Stimulated activated CD4-positive, alpha-beta T cell treated with anti-CD3 and anti-CD28 coated beads, Interleukin-12 subunit alpha, Interleukin-12 subunit beta, amount 100 ng/mL, for 4 hours (primary cell): ENCODE measurements at regions not wholly inside any gene's neighbourhood (a gene's known extent, or its start where the extent isn't known, plus 50 kb on each side); places are given as distances from the start of the nearest gene placed in this dataset.

Experiments
- DNase-seq: peaks from one replicate; pipeline ENCODE4 v3.0.0-alpha.2; 2020

DNA sequence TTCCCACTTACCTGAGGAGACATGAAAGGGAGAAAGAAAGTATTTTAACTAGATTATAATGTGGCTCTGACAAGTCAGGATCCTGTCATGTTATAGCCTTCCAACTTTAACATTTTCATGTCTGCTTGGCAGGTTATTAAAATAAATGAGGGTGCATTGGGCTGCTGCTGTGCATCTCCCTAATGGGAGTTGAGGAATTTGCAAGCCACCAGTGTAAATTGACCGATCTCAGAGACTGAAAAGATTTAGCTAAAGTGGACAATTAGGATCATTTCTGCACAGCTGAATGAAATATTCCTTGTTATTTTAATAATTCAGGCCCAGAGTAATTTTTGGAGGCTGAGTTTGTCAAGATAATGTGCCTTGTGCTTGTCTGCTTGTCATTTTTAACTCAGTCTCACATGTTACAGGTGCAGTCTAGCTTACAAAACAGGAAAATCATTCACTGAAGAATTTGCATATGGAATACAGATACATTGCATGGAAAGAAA, 366.3 kb upstream of the ADAMTS16 start:
- DNase-seq, result no peak

DNA sequence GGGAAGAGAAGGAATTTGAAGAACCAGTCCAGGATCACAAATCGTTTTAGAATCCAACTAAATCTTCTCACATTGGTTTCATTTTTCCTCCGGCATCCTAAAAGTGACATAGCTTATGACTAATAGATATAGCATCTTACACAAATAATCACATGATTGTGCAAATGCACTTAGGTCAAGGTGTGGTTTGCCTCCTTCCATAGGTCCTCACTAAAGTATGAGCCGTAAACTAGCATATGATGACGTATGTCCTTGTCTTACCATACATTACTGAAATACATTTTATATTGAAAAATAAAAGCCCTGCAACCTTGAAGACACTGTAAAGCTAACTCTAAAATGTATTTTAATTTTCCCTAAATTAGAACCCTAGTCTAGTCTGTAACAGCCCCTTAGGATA, 362.7 kb upstream of the ADAMTS16 start:
- no peak for DNase-seq

DNA sequence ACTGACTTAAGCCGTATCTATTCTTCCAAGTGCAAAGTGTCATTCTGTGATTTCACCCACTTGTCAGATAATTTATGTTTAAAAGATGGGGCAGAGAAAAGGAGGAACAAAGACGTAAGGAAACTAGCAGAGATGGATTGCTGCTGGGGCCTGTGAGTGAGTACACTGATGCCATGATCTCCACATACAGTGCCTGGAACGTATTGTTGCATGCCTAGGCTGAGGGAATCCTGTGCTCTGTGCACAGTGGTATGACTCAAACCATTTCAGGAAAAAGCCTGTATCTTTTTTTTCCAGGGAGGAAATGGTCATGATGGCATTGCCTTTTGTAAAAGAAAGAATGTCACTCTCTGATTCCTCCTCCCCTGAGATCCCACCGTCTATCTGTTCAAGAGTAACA, 359.5 kb upstream of the ADAMTS16 start:
- no peak for DNase-seq

DNA sequence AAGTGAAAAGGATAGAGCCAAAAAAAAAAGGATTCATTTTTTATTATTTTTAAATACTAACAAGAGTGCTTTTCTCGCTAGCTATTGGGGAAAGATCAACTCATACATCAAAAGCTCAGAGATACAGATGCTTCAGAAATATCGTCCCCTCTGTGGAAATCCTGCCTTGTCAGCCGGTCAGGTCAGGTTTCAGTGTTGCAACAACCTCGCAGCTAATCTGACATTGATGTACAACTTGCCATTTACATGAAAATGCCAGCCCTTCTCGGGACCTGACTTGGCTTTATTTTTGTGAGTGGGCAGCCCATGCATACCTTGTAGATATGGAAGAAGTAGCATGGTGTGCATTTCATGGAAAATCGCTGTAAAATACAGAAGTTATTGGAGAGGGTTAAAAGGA, 358.8 kb upstream of the ADAMTS16 start:
- DNase-seq, result no peak

- DNase-seq, result no peak
Measured at GRCh38 chr5:4785971-4786370, 354.2 kb upstream of the ADAMTS16 start.

DNA sequence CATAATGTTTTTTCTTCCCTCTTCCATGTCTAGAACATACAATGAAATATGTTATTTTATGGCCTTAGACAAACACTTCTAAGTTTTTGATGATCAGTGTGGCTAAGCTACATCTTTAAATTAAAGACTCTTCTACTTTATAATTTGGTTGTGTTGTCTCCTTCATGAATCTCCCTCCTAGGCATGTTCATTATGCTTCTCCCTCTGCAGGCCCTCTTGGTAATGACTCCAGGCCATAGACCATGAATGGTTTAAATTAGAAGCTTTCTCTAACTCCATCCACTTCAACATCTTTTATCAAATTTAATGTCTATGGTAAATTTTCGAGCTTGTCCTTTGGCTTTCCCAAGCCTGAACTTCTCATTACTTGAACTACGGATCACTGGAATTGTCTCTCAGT, 342.7 kb upstream of the ADAMTS16 start:
- no peak for DNase-seq

DNA sequence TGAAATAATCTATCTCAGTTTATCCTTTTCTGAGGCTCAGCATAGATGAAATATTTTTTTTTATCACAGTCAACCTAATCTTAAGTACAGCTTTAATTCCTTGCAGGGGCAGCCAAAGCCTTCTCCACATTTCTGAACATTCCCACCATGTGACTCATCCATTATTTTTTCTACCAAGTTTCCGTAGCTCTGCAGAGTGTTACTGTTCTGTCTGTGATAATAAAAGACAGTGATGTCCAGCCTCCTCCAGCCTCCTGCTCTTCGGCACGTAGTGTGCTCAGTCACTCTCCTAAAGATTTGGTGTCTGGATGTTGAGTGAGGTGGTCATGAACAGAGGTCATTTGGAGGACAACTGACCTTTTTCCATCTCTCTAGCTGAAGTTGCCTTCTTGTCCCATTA, 338.1 kb upstream of the ADAMTS16 start:
- no peak for DNase-seq

- DNase-seq, result no peak
Measured at GRCh38 chr5:4804691-4805360, 335.3 kb upstream of the ADAMTS16 start.

- DNase-seq, result no peak
Measured at GRCh38 chr5:4815002-4815401, 325.1 kb upstream of the ADAMTS16 start.

DNA sequence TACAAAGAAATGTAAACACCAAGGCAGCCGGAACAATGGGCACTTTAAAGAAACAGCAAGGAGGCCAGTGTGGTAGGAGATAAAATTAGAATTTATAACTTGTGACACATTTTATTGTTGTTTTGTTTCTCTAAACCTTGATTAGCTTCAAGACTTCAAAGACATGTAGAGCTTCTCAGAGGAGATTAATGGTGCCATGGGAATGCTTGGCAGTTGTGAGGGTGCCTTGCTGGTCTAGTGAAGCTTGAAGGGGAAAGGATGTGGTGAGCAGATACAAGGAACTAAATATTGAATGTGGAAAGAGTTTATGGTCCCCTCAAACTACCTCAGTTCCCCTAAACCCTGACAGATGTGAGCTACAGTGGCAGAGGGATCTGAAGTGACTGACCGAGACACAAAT, 322.4 kb upstream of the ADAMTS16 start:
- DNase-seq, result no peak

- no peak for DNase-seq
Measured at GRCh38 chr5:4831325-4831724, 308.8 kb upstream of the ADAMTS16 start.

- no peak for DNase-seq
Measured at GRCh38 chr5:4832471-4832870, 307.7 kb upstream of the ADAMTS16 start.

DNA sequence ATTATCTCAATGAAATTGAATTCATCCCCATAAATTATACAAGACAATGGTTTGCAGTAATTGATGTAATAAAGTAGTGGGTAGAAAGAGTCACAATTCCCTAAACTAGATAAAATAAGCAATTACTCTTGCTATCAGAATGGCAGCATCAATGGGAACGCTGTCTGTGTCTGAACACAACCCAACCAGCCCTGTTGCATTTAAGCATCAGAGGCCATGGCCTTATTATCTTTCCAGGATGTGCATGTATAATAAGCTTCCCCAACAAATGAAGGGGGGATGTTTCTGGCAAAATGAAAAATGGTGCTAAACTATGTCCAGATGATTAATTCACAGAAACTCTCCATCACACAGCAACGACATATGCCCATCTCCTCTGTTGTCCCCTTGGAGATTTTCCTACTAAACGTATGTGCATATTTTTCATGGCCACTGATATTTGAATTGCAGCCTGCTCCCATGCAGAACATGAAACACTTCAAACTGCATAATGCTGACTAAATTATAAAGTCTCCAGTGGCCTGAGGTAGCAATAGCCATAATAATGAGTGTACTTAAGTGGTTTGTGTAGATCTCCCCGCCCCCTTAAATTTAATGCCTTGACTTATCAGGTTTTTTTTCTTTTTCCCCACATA, 306.9 kb upstream of the ADAMTS16 start:
- no peak for DNase-seq

GRCh38 chr5:4837489-4838058, 302.6 kb upstream of the ADAMTS16 start:
- no peak for DNase-seq

- DNase-seq, result no peak
Measured at GRCh38 chr5:4845221-4845620, 294.9 kb upstream of the ADAMTS16 start.

DNA sequence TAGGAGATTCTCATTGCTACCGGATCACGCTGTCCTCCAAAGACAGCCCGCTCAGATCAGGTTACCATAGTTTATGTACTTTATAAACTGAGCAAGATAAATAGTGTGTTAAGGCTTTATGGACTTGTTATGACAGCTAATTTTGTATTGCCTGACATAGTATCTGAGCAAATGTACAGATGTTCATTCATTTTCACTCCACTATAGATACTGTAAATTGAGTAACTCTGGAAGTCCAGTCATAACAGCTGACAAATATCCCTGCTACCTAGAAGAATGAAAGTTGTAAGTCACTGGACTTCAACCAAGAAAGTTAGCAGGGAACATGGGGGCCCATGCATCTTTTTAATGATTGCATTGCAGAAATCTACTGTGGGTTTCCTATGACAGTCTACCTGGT, 292.4 kb upstream of the ADAMTS16 start:
- DNase-seq, result no peak

GRCh38 chr5:4855036-4855435, 285.1 kb upstream of the ADAMTS16 start:
- DNase-seq, result no peak

DNA sequence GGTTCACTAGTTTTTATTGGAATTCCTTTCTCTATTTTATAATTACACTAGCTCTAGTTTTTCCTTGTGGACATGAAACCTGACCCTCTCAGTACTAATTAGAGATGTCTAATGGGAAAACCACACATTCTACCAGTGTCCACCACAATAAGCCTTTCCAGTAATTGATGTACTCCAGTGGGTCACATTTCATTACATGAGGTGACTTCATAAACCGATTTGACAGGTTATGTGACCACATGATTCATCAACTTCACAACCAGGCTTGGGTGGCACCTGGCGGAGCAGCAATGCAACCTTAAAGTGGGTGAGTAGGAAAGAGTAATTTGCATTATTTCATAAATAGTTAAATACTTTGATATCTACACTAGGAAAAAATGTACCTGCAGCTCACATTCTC, 284.2 kb upstream of the ADAMTS16 start:
- no peak for DNase-seq

DNA sequence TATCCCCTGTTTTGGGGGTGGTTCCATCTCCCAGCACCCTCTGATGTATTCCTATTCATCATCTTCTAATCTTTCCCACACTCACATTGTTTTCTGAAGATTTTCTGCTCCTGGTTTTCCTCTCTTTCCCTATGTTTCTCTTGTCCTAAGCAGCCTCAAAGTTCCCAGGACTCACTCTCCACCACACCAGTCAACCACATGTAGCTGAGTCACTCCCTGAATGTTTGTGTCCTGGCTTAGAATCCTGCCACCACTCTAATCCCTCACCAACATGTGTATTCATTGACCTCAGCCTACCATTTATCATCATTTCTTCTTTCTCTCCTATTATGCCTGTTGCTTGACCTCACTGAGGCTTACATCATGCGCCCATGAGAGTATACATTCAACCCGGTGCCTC, 282.4 kb upstream of the ADAMTS16 start:
- DNase-seq, result no peak

DNA sequence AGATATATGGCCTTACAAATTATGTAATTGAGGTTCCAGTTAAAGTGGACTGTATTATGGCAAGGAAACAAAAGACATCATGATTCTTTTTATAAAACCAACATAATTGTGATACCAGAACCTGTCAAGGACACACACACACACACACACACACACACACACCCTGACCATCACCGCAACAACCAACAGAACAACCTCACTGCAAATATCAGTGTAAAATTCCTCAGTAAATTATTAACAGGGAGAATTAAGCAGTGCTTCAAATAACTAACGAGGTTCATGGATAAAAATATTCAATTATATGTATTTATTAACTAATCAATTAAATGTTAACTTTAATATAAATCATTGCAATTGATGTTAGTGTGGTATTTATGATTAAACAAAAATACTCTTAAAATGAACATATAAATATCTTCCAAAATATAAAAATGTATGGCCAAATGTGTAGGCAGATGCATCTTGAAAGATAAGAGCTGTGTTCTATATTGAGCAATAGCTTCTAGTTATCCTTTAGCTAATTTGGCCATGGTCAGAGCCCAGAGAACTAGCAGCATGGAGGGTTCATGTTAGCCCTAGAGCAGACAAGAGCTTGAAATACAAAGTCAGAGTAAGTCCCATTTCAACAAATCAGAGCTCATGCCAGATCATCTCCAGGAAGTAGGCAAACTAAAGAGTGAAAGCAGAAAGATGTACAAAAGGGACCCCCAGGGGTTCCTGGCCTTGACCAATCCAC, 280.5 kb upstream of the ADAMTS16 start:
- DNase-seq, result no peak

DNA sequence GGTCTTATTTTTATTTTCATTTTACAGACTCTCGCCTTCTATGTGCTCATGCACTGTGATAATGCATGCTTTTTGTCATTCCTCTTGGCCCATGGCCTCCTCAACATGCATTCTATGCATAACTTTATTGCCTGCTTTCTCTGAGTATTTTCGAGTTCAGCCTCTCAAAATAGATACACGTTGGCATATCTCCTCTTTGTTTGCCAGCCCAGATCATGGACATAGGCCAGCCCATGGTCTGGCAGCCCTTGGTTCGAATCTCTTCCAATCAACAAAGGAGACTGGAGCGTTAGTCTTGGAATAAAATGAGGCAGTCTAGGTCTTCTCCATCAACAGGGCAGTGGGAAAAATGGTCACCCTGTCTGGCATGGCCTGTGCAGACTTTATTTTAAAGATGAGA, 279.5 kb upstream of the ADAMTS16 start:
- no peak for DNase-seq

- DNase-seq, result no peak
Measured at GRCh38 chr5:4862500-4862899, 277.6 kb upstream of the ADAMTS16 start.

GRCh38 chr5:4866131-4866659, 273.9 kb upstream of the ADAMTS16 start:
- no peak for DNase-seq

DNA sequence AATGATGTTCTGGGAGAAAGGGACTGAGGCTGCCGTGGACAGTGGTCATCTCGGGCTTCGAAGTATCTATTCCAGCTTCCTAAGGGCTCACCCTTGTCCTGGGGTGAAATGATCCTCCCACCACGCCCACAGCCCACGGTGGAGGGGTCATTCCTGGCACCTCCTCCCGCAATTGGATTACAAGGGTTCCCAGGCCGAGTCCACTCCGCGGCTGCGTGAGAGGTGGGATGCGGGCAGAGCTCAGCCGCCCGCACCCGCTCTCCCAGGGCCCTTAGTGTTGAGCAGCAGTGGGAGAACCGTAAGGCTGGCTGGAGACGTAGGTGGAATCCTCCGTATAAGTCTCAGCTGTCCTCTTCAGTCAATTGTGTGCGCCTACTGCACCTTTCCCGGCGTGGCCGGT, 273.3 kb upstream of the ADAMTS16 start:
- DNase-seq, result no peak
